Stimulated activated CD8-positive, alpha-beta memory T cell treated with anti-CD3 and anti-CD28 coated beads, Interleukin-4, amount 100 ng/mL, for 48 hours (primary cell): ENCODE measurements at regions not wholly inside any gene's neighbourhood (a gene's known extent, or its start where the extent isn't known, plus 50 kb on each side); places are given as distances from the start of the nearest gene placed in this dataset.

Experiments
- DNase-seq: peaks from one replicate; pipeline ENCODE4 v3.0.0-alpha.2; 2020

- no peak for DNase-seq
Observed at GRCh38 chr13:79749984-79750551, 269.1 kb downstream of the NDFIP2 start.

- DNase-seq, result no peak
Observed at GRCh38 chr13:79749566-79749965, 268.6 kb downstream of the NDFIP2 start.

GRCh38 chr13:79745081-79745480, 264.1 kb downstream of the NDFIP2 start:
- no peak for DNase-seq

- no peak for DNase-seq
Observed at GRCh38 chr13:79742923-79743322, 262.0 kb downstream of the NDFIP2 start.

GRCh38 chr13:79740991-79741390, 260.0 kb downstream of the NDFIP2 start:
- no peak for DNase-seq

- no peak for DNase-seq
Observed at GRCh38 chr13:79736356-79736755, 255.4 kb downstream of the NDFIP2 start.

GRCh38 chr13:79735228-79735627, 254.3 kb downstream of the NDFIP2 start:
- no peak for DNase-seq

- DNase-seq, result no peak
Observed at GRCh38 chr13:79727086-79727485, 246.1 kb downstream of the NDFIP2 start.

- DNase-seq, result no peak
Observed at GRCh38 chr13:79725841-79726240, 244.9 kb downstream of the NDFIP2 start.

GRCh38 chr13:79724348-79725103, 243.6 kb downstream of the NDFIP2 start:
- DNase-seq, result no peak

GRCh38 chr13:79723519-79724024, 242.6 kb downstream of the NDFIP2 start:
- no peak for DNase-seq

GRCh38 chr13:79722885-79723445, 242.0 kb downstream of the NDFIP2 start:
- DNase-seq, result no peak

GRCh38 chr13:79716191-79716590, 235.2 kb downstream of the NDFIP2 start:
- DNase-seq, result no peak

GRCh38 chr13:79711631-79712030, 230.7 kb downstream of the NDFIP2 start:
- DNase-seq, result no peak

GRCh38 chr13:79710376-79710775, 229.4 kb downstream of the NDFIP2 start:
- DNase-seq, result no peak

GRCh38 chr13:79709471-79709870, 228.5 kb downstream of the NDFIP2 start:
- no peak for DNase-seq

GRCh38 chr13:79703772-79704171, 222.8 kb downstream of the NDFIP2 start:
- no peak for DNase-seq

- DNase-seq, result no peak
Observed at GRCh38 chr13:79695754-79696153, 214.8 kb downstream of the NDFIP2 start.

- DNase-seq, result no peak
Observed at GRCh38 chr13:79692846-79693245, 211.9 kb downstream of the NDFIP2 start.

- DNase-seq, result no peak
Observed at GRCh38 chr13:79691826-79692225, 210.9 kb downstream of the NDFIP2 start.

GRCh38 chr13:79688741-79689140, 207.8 kb downstream of the NDFIP2 start:
- no peak for DNase-seq

- DNase-seq, result no peak
Observed at GRCh38 chr13:79686441-79686840, 205.5 kb downstream of the NDFIP2 start.

- no peak for DNase-seq
Observed at GRCh38 chr13:79684371-79684770, 203.4 kb downstream of the NDFIP2 start.

GRCh38 chr13:79682164-79682563, 201.2 kb downstream of the NDFIP2 start:
- DNase-seq, result no peak
